GM19238 (cell line): ENCODE measurements at regions not wholly inside any gene's neighbourhood (a gene's known extent, or its start where the extent isn't known, plus 50 kb on each side); places are given as distances from the start of the nearest gene placed in this dataset.
"Not testable (repeated sequence)": the region's sequence is repeated elsewhere in the genome, so short reads cannot be mapped to it uniquely, and the experiment has no call there.

ENCODE experiments used
- DNase-seq: peaks from one replicate; pipeline ENCODE4 v3.0.0; 2011; ENCODE audit warnings: low spot score; ENCODE audit not compliant: insufficient read length

- no peak for DNase-seq
These were observed 55.4 kb upstream of the GRPR start for GRCh38 chrX:16067886-16068515.

GRCh38 chrX:16063921-16064320, 59.4 kb upstream of the GRPR start:
- DNase-seq = no peak

GRCh38 chrX:16063141-16063540, 60.2 kb upstream of the GRPR start:
- no peak for DNase-seq

- DNase-seq = no peak
These were observed 62.1 kb upstream of the GRPR start for GRCh38 chrX:16061296-16061695.

GRCh38 chrX:16060252-16060651, 63.1 kb upstream of the GRPR start:
- no peak for DNase-seq

GRCh38 chrX:16049126-16049525, 74.2 kb upstream of the GRPR start:
- DNase-seq = not testable (repeated sequence)

GRCh38 chrX:16042980-16043379, 80.4 kb upstream of the GRPR start:
- no peak for DNase-seq

- no peak for DNase-seq
These were observed 83.5 kb upstream of the GRPR start for GRCh38 chrX:16039834-16040233.

GRCh38 chrX:16039363-16039762, 84.0 kb upstream of the GRPR start:
- no peak for DNase-seq

GRCh38 chrX:16033331-16033730, 90.0 kb upstream of the GRPR start:
- DNase-seq = no peak

GRCh38 chrX:16028576-16028975, 94.8 kb upstream of the GRPR start:
- DNase-seq = no peak

- peak; percentile 32 for DNase-seq
These were observed 99.3 kb upstream of the GRPR start for GRCh38 chrX:16023790-16024734.

GRCh38 chrX:16022580-16023200, 100.7 kb upstream of the GRPR start:
- no peak for DNase-seq

GRCh38 chrX:16018291-16018690, 105.1 kb upstream of the GRPR start:
- DNase-seq = no peak

GRCh38 chrX:16014171-16014570, 109.2 kb upstream of the GRPR start:
- no peak for DNase-seq

GRCh38 chrX:16012250-16012649, 111.1 kb upstream of the GRPR start:
- DNase-seq = no peak

GRCh38 chrX:16005917-16006316, 117.4 kb upstream of the GRPR start:
- no peak for DNase-seq

GRCh38 chrX:16002185-16002584, 121.2 kb upstream of the GRPR start:
- DNase-seq = no peak

- no peak for DNase-seq
These were observed 125.0 kb upstream of the GRPR start for GRCh38 chrX:15998350-15998749.

GRCh38 chrX:15989716-15990115, 133.6 kb upstream of the GRPR start:
- DNase-seq = no peak

GRCh38 chrX:15988661-15989603, 134.3 kb upstream of the AP1S2 start:
- no peak for DNase-seq
